ENCODE measurements at regions not wholly inside any gene's neighbourhood (a gene's known extent, or its start where the extent isn't known, plus 50 kb on each side); places are given as distances from the start of the nearest gene placed in this dataset.
"Not testable (repeated sequence)": the region's sequence is repeated elsewhere in the genome, so short reads cannot be mapped to it uniquely, and the experiment has no call there.

GRCh38 chr6:115512923-115513322 lies 547.8 kb downstream of the FRK start (continued):
- no peak for TF ChIP-seq ELK1 (IDR thresholded peaks at IDR 0.05; ENCODE audit: low read depth, low read length)
- no peak for TF ChIP-seq POLR2A (IDR thresholded peaks at IDR 0.05; ENCODE audit: low read length)
- no peak for TF ChIP-seq BHLHE40 (IDR thresholded peaks at IDR 0.05; ENCODE audit: low read depth, low read length)

GRCh38 chr6:115511771-115512170 lies 548.9 kb downstream of the FRK start:
- FAIRE-seq: no peak
- no peak overlapping the region for H3K4me2 ChIP-seq
- ChIA-PET CTCF (no interaction called here), POLR2A (no interaction called here)
- no peaks in the 10 kb centered on the region for H3K4me1 ChIP-seq
- no peak for DNase-seq (ENCODE audit: low read depth in 1 of 2, low spot score in 1 of 2)
- H3K9me3 ChIP-seq: no peaks in the 10 kb centered on the region
- no peak overlapping the region for H3K27ac ChIP-seq
- no peak for ATAC-seq
- TF ChIP-seq EHMT2 (IDR thresholded peaks at IDR 0.05; ENCODE audit: low read depth): no peak
- no peak for TF ChIP-seq ZNF302 (CRISPR knock-in tag; IDR thresholded peaks at IDR 0.05)
- TF ChIP-seq HES2 (IDR thresholded peaks at IDR 0.05): no peak
- no peak for TF ChIP-seq MAZ (IDR thresholded peaks at IDR 0.05; ENCODE audit: borderline replicate concordance, low read depth, low read length)
- TF ChIP-seq SREBF2 (IDR thresholded peaks at IDR 0.05): no peak
- no peak for TF ChIP-seq FOXS1 (CRISPR knock-in tag; IDR thresholded peaks at IDR 0.05)
- no peak for TF ChIP-seq CBX8 (IDR thresholded peaks at IDR 0.05)
- H3K4me3 ChIP-seq: no peak overlapping the region

GRCh38 chr6:115502432-115502831 lies 558.3 kb downstream of the FRK start:
- POLR2A ChIA-PET; H3K4me3 ChIP-seq; H3K27ac ChIP-seq; H3K4me2 ChIP-seq; CTCF ChIA-PET; H3K9me3 ChIP-seq; DNase-seq (ENCODE audit: low read depth in 1 of 2, low spot score in 1 of 2); H3K4me1 ChIP-seq; ATAC-seq; FAIRE-seq: not testable (repeated sequence)
- WGBS (ENCODE audit: missing lambda C conversion rate): 0% methylated on average over 2 of the region's 2 CpGs

GRCh38 chr6:115495184-115495583 lies 565.5 kb downstream of the FRK start:
- ChIA-PET CTCF (no interaction called here), POLR2A (no interaction called here)
- Histone ChIP-seq H3K9me3 (no peaks in the 10 kb centered on the region), H3K4me3 (no peak overlapping the region), H3K4me2 (no peak overlapping the region), H3K27ac (no peak overlapping the region), H3K4me1 (no peaks in the 10 kb centered on the region)
- TF ChIP-seq USF2 (IDR thresholded peaks at IDR 0.05): no peak
- no peak for TF ChIP-seq SREBF2 (IDR thresholded peaks at IDR 0.05)
- no peak for TF ChIP-seq MAX (IDR thresholded peaks at IDR 0.05)
- no peak for TF ChIP-seq RFX5 (IDR thresholded peaks at IDR 0.05)
- TF ChIP-seq HOXB5 (CRISPR knock-in tag; IDR thresholded peaks at IDR 0.05): no peak
- no peak for TF ChIP-seq CEBPB (IDR thresholded peaks at IDR 0.05)
- TF ChIP-seq SMC3 (IDR thresholded peaks at IDR 0.05): no peak
- no peak for TF ChIP-seq CHD2 (IDR thresholded peaks at IDR 0.05; ENCODE audit: low read length, partially characterized antibody)
- TF ChIP-seq EHF (CRISPR knock-in tag; IDR thresholded peaks at IDR 0.05): no peak
- no peak for TF ChIP-seq NPAS2 (CRISPR knock-in tag; IDR thresholded peaks at IDR 0.05; ENCODE audit: borderline replicate concordance)
- no peak for TF ChIP-seq HEYL (CRISPR knock-in tag; IDR thresholded peaks at IDR 0.05)
- TF ChIP-seq RNF2 (IDR thresholded peaks at IDR 0.05; ENCODE audit: borderline replicate concordance, low read depth): no peak
- no peak for ATAC-seq
- FAIRE-seq: no peak
- DNase-seq (ENCODE audit: low read depth in 1 of 2, low spot score in 1 of 2): no peak
- WGBS (ENCODE audit: missing lambda C conversion rate): 10% methylated on average over 3 of the region's 3 CpGs
